ENCODE measurements at regions not wholly inside any gene's neighbourhood (a gene's known extent, or its start where the extent isn't known, plus 50 kb on each side); places are given as distances from the start of the nearest gene placed in this dataset.
"Not testable (repeated sequence)": the region's sequence is repeated elsewhere in the genome, so short reads cannot be mapped to it uniquely, and the experiment has no call there.

GRCh38 chr6:141437685-141438084, 695.0 kb upstream of the GJE1 start:
- DNase-seq: no peak

- no peak for DNase-seq
Measured at GRCh38 chr6:141437011-141437410, 695.7 kb upstream of the GJE1 start.

GRCh38 chr6:141426400-141426980, 706.2 kb upstream of the GJE1 start:
- no peak for DNase-seq

DNA sequence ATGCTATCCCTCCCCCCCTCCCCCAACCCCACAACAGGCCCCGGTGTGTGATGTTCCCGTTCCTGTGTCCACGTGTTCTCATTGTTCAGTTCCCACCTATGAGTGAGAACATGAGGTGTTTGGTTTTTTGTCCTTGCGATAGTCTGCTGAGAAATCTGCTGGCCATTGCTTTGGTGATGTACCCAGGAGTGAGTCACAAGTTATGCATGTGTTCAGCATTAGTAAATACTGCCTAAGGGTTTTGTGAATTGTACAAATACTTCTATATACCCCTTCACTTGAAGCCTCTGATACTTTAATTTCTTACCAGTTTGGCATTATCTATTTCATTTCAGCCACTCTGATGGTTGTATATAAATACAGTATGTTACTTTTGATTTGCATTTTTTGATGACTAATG, 711.3 kb upstream of the GJE1 start:
- no peak for DNase-seq

GRCh38 chr6:141418076-141418475, 714.6 kb upstream of the GJE1 start:
- DNase-seq: no peak

DNA sequence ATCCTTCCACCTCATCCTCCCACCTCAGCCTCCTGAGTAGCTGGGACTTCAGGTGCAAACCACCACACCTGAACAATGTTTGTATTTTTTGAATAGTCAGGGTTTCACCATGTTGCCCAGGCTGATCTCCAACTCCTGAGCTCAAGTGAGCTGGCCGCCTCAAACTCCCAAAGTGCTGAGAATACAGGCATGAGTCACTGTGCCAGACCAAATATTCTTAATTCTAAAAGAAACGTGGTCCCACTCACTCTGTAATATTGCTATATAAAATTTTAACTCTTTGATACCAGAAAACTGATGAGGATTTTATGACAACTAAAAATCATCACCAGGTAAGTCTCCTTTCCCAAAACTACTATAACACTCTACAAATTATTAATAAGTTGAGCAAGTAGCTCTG, 716.8 kb upstream of the GJE1 start:
- DNase-seq: no peak

DNA sequence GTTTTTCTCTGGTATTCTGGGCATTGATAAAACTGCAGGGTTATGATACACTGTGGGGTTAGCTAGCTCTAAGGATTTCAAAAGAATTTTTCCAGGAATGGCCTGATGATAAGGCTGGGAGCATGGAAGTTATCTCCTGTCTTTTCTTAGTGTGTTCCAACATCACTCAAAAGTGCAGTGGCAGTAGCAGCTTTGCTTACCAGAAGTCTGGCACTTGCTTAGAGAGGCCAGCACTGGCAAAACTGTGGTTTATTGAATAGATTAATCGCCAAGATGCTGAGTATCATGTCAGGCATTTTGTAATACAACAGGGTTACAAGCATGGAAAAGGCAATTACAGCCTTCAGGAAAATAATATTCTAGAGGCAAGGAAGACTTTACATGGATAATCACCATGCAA, 719.5 kb upstream of the GJE1 start:
- no peak for DNase-seq

DNA sequence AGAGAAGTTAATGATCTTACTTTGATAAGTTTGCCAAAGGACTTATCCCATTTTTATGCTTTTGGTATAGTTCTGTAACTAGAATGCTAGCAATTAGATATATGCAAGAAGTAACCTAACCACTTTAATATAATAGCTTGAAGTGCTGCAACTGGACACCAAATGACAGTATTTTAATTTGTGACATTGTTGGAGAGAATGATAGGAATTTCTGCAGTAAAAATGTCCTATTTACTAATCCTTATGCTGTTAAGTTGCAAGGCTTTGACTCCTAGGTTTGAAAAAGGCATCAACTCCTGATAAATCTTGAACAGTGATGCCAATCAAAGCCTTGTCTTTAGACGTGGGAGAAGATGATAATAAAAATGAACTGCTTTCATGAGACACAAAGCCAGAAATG, 726.0 kb upstream of the GJE1 start:
- DNase-seq: no peak

- DNase-seq: no peak
Measured at GRCh38 chr6:141403827-141404226, 728.9 kb upstream of the GJE1 start.

DNA sequence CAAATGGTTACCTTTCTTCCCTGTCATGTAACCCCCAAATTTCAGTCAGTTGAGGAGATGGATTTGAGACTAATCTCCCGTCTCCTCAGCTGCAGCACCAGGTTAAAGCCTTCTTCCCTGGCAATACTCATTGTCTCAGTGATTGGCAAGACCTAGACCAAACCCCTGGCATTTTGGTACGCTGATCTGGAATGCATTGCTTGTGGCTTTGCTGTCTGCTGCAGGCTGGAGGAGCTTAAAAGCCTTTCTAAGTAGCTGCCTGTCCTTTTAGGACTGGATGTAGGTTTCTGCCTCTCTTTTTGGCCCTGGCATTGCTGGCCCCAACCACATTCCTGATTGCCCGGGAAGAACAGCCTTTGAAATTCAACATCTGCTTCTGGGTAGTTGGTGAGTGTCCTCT, 729.6 kb upstream of the GJE1 start:
- no peak for DNase-seq

- no peak for DNase-seq
Measured at GRCh38 chr6:141402489-141402888, 730.2 kb upstream of the GJE1 start.

GRCh38 chr6:141401851-141402250, 730.9 kb upstream of the GJE1 start:
- DNase-seq: no peak

GRCh38 chr6:141401168-141401567, 731.6 kb upstream of the GJE1 start:
- DNase-seq: no peak

- no peak for DNase-seq
Measured at GRCh38 chr6:141398949-141399348, 733.8 kb upstream of the GJE1 start.

- DNase-seq: no peak
Measured at GRCh38 chr6:141395443-141396008, 737.2 kb upstream of the GJE1 start.

GRCh38 chr6:141394565-141395051, 738.1 kb upstream of the GJE1 start:
- DNase-seq: no peak

DNA sequence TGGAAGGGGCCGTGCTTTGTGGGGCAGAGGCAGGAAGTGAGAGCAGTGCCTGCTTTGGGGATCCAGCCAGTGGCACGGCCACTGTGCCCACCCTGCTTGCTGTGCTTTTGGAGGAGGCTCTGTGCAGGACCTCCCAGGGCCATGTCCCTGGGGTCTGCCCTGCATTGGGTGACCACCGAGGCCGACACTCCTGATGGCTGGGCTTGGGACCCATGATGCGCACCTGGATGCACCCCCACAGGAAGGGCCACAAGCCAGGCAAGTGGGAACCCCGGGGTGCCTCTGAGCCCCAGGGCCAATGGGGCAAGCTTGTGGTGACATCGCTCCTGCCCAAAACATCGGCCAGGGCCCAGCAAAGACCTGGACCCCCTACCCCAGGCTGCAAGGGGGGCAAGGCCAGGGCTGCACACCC, 738.6 kb upstream of the GJE1 start:
- DNase-seq: no peak

GRCh38 chr6:141393405-141394124, 739.2 kb upstream of the GJE1 start:
- no peak for DNase-seq

- DNase-seq: not testable (repeated sequence)
Measured at GRCh38 chr6:141391135-141391534, 741.6 kb upstream of the GJE1 start.

DNA sequence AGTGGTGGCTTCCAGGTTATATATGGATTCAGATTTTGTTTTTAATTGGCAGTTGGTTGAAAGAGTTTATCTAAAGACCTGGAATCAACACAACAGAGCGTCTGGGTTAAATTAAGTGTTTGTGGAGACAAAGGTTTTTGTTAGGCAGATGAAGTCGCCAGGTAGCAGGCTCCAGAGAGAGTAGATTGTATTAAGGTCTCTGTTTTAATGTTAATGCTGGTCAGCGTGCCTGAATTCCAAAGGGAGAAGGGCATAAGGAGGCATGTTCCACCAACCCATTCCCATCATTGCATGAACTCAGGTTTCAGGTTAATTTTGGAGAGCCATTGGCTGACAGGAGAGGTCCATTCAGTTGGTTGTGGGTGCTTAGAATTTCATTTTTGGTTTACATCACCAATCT, 744.1 kb upstream of the GJE1 start:
- no peak for DNase-seq

DNA sequence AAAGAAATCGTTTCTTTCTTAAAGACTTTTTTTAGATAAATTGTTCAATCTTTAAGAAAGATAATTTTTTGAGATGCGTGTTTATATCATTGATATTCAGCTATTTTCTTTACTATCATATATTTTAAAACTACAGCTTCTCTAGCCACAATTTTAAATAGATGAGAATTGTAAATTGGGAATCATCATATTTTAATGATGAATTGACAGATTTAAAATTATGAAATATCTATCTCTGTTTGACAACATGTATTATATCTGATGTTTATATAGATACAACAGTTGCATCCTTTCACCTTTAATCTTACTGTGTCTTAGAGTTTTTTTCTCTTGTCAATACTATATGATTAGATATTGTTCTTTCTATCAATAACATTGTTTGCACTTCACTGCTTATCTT, 762.3 kb upstream of the GJE1 start:
- no peak for DNase-seq

- DNase-seq: not testable (repeated sequence)
Measured at GRCh38 chr6:141366796-141367195, 765.9 kb upstream of the GJE1 start.

DNA sequence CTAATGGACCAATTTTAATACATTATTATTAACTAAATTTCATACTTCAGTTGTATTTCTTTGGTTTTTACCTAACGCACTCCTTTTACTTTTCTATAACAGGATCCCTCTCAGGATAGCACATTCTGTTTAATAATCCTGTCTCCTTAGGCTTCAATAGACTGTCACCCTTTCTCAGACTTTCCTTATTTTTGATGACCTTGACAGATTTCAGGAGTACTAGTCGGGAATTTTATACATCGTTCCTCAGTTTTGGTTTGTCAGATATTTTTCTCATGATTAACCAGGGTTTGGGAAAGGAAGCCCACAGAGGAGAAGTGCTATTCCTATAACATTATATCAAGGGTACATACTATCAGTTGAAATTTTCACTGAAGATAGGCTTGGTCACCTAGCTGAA, 768.0 kb upstream of the GJE1 start:
- DNase-seq: no peak

DNA sequence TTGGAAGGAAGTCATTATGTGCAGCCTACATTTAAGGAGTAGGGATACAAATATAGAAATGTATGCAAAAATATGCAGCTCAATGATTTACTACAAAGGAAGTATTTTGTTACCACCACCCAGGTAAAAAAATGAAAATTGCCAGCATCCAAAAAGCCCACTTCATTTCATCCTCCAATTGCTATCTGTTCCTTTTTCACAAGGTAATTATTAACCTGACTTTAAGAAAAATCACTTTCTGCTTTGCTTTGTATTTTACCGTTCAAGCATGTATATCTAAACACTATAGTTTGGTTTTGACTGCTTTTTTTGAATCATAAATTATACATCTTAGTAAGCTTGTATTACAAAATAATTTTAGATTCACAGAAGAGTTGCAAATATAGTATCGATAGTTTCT, 768.5 kb upstream of the GJE1 start:
- DNase-seq: no peak

GRCh38 chr6:141361559-141361958, 771.2 kb upstream of the GJE1 start:
- DNase-seq: no peak
